GM12801 (cell line): ENCODE measurements at regions not wholly inside any gene's neighbourhood (a gene's known extent, or its start where the extent isn't known, plus 50 kb on each side); places are given as distances from the start of the nearest gene placed in this dataset.

Experiments
- TF ChIP-seq, protein P1 (sequence below): IDR thresholded peaks from one replicate; pipeline ENCODE4 v1.5.1; 2011; ENCODE audit warnings: control low read depth; ENCODE audit not compliant: insufficient read length; ENCODE audit errors: extremely low read depth

DNA sequence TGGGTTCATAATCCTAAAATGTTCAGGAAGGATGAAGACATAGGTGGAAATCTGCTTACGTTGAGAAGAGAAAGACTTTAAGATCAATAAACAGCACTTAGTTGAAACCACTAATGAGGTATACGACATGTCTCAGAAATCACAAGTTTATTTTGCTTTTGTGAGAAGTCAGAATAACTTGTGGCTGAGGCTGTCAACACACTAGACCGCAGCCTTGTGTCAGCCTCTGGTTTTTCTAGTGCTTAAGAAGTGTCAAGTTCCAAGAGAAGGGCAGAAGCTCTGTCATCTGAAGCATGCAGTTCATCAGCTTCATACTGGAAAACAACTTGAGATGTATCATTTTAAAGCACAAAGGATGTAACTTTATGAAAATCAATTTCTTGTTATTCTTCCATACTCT, 420.9 kb downstream of the METTL15 start:
- TF ChIP-seq, protein P1, sequence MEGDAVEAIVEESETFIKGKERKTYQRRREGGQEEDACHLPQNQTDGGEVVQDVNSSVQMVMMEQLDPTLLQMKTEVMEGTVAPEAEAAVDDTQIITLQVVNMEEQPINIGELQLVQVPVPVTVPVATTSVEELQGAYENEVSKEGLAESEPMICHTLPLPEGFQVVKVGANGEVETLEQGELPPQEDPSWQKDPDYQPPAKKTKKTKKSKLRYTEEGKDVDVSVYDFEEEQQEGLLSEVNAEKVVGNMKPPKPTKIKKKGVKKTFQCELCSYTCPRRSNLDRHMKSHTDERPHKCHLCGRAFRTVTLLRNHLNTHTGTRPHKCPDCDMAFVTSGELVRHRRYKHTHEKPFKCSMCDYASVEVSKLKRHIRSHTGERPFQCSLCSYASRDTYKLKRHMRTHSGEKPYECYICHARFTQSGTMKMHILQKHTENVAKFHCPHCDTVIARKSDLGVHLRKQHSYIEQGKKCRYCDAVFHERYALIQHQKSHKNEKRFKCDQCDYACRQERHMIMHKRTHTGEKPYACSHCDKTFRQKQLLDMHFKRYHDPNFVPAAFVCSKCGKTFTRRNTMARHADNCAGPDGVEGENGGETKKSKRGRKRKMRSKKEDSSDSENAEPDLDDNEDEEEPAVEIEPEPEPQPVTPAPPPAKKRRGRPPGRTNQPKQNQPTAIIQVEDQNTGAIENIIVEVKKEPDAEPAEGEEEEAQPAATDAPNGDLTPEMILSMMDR: no peak

DNA sequence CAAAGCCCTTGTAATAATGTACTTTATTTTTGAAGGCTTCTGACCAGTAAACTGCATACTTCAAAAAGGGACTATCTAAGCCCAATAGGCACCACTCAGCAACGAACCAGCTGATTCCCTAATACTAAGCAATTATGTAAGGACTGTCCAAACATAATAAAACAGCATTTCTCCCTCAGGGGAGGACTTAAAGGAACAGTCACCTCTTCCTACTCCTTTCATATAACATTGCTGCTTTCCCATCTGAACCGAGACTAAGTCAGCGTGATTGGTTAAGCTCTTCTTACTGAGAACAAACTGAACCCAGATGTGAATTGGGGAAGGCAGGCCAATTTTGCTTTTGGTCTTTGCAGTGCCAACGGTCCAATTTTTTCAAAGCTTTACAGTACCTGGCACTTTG, 420.0 kb downstream of the METTL15 start:
- TF ChIP-seq, protein P1: no peak

DNA sequence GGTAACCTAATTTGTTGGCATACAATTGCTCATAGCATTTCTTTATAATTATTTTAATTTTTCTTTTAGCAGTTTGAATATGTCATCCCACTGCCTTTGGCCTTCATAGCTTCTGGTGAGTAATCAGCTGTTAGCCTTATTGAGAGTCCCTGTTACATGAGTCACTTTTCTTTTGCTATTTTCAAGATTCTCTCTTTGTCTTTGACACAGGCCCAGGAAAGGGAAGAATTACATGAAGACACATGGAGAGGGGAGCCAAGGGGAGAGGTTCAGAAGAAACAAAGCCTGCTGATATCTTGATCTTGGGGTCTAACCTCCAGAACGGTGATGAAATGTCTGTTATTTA, 418.2 kb downstream of the METTL15 start:
- TF ChIP-seq, protein P1: no peak

DNA sequence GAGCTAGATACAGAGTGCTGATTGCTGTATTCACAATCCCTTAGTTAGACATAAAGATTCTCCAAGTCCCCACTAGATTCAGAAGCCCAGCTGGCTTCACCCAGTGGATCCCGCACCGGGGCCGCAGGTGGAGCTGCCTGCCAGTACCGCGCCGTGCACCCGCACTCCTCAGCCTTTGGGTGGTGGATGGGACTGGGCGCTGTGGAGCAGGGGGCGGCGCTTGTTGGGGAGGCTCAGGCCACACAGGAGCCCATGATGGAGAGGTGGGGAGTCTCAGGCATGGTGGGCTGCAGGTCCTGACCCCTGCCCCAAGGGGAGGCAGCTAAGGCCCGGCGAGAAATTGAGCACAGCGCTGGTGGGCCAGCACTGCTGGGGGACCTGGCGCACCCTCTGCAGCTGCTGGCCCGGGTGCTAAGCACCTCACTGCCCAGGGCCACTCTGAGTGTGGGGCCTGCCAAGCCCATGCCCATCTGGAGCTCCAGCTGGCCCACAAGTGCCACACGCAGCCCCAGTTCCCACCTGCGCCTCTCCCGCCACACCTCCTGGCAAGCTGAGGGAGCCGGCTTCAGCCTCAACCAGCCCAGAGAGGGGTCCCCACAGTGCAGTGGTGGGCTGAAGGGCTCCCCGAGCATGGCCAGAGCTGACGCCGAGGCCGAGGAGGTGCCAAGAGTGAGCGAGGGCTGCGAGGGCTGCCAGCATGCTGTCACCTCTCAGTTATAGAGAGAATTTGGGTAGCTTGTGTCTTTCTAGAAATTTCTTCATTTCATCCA, 417.6 kb downstream of the METTL15 start:
- TF ChIP-seq, protein P1: no peak

DNA sequence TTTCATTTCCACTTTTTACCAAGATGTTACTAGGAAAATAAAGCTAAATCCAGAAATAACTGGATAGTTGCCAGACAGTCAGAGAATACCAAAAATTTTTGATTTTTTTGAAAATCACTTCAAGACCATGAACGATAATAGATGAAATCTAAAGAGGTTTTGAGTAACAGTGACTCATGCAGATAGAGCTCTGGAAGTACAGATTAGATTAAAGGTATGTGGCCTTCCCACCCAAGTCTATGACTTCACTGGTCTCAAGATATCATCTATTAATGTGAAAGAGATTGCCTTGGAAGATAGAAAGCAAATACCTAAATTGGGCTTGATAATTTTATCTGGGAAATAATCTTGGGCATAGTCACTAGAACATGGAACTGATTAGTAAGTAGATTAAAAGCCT, 415.9 kb downstream of the METTL15 start:
- TF ChIP-seq, protein P1: no peak

DNA sequence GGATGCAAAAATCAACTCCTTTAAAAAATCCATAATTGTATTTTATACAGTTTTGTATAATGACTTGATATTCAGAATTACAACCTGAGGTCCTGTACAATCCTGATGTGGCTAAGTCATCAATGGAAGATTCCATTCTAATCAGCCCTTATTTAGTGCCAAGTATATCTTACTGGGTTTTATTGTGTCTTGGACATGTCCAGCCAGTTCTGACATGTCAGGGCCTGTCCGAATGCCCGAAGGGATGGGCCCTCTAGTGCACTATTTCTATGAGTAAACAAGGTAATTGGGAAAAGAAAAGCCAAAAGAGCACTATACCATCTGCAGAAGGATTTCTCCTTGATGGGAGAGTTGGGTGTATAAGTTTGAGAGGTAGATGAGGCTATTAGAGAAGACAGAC, 412.9 kb downstream of the METTL15 start:
- TF ChIP-seq, protein P1: no peak

DNA sequence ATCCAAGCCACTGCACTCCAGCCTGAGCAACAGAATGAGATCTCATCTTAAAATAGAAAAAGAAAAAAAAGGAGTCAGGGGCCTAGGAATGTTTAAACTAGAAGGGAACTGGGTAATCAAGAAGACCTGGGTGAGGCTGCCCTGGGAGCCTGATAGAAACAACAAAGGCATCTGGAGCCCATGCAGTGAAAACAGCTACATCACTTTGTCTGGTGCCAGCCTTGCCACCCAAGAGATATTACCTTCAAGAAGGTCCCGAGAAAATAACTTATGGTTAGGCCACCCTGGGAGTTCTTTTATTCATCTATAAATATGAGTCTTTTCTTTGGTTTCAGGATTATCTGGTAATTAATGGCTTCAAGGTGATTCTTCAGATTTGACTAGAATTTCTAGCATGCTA, 412.1 kb downstream of the METTL15 start:
- TF ChIP-seq, protein P1: no peak
